Umbilical cord (tissue), 1 donor: ENCODE measurements at regions not wholly inside any gene's neighbourhood (a gene's known extent, or its start where the extent isn't known, plus 50 kb on each side); places are given as distances from the start of the nearest gene placed in this dataset.

ENCODE experiments used
- DNase-seq: peaks from one replicate; pipeline ENCODE4 v3.0.0-alpha.2; 2015; ENCODE audit warnings: low spot score

DNA sequence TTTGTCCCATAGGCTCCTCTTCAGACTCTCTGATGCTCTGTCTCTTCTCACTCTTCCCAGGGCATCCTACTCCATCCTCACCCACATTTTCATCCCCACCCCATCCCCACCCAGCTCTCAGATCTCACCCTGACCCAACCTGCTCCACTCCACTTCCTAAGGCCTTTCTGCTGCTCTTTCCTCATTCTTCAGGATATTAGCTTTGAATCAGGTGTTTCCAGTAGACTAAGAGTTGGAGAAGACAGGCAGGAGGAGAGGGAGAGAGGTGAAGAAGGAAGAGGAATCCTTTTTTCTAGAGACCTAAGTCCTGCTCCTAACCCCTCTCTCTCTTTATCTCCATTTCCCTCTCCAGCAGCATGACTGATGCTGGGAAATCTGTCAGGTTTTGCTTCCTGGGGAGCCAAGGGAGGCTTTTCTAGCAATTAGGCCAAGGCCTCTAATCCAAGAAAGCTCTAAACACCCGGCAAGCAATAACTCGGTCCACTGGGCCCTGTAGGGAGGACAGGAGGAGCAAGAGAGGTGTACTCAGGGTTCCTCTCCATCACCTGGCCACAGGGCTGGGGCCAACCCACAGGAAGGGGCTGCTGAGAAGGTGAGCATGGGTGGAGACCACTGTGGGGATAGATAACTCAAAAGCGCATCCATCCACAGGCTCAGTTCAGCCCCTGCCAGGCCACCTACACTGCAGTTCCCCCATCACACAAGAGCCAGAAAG, 133.3 kb downstream of the TMEM132E start:
- DNase-seq: no peak

DNA sequence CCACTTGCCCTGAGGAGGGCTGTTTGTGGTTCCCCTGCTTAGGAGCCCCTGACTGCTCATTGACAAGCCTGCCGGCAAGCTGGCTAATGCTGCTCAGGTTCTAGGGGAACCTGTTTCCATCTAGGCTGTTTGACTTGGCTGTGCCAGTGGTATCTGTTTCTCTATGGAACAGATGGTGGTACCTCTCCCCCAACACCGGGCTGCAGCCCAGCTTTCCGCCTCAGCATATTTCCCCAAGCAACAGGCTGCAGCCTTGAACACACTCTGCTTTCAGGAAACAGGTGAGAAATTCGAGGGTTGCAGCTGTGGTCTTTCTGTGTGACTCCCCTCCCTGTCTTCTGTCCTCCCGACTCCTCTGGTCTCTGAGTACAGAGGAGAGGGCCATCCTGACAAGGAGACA, 132.3 kb downstream of the TMEM132E start:
- DNase-seq: no peak

DNA sequence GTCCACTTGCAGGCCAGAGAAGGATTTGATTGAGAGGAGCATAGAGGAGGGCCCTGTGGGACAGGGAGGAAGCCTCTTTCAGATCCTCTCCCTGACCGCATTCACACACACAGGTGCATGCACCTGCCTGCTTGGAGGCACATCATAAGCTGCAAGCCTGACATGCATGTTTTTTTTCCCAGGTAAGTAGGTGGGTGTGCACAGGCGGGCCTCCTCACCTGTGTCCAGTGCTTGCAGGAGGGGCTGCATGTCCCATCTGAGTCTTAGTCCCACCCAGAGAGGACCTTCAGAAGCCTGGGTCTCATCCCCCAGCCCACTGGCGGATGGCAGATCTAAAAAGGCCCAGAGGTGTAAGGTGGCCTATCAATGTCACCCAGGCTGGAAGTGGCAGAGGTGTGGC, 130.8 kb downstream of the TMEM132E start:
- DNase-seq: no peak

DNA sequence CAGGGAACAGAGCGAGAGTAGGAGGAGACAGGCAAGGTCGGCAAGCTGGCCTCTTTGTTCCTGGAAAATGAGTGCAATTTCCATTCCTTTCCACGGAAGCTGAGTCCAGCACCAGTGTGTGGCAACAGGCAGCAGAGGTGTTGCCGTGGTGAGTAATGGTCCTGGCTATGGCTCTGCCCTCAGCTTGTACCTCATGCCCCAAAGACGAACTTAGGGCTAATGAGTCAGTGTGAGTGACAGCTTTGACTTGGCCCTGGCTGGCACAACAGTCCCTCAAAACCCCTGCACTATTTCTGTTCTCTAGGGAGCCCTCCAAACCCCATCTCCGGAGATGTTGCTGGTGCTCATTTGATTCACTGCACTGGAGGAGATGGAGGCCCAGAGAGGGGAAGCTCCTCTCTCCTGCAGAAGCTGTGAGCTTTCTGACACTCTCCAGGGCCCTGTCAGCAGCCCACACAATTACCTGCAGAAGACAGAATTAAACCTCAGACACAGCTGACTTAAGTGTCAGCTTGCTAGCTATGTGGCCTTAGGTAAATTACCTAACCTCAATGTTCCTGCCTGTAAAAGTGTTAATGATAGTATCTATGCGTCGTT, 129.9 kb downstream of the TMEM132E start:
- DNase-seq: peak; percentile 8

DNA sequence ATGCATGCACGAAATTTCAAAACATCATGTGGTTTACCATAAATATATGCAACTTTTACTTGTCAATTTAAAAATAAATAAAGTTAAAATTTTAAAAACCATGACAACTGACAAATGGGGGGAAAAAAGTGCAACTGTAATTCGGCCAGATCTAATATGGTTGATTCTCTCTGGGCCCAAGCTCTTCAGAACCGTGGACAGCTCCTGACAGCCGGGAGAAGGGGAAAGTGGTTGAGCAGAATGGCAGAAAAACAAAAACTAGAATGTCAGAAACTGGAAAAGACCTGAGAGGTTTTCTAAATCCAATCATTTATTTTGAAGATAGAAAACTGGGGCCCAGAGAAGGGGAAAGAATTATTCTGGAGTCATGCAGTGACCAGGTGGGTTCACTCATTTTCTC, 126.6 kb downstream of the TMEM132E start:
- peak; percentile 30 for DNase-seq

DNA sequence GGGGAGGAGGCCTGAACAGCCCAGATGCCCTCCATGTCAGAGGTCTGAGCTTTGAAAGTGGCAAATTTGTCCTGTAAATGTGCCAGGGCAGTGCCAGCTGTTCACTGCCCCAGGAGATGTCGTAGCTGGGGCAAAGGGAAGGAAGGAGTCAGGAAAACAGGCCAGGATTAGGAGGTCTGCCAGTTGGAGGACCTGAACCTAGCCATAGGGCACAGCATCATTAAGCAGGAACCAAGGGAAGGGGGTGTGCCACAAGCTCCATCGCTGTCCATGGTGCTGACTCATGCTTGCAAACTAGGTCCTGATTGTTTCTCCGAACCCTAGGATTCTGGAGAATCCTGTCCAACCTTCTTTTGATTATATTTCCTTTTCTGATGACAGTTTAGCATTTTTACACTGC, 124.2 kb downstream of the TMEM132E start:
- DNase-seq: peak; percentile 45

DNA sequence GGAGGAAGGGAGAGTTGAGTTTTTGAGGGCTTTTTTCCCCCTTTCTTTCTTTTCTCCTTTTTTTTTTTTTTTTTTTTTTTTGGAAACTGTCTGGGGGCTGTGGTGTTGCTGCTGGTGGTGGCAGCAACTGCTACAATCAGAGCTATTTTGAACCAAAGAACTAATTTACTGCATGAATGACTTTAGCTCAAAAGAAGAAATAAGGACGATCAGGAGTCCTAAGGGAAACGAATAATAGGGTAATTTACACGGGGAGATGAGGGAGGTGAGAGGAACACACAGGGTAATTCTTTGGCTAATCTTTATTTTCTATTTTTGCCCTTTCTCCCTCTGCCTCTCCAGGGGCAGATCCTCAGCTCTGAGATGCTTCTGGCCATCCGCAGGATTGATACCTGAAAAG, 119.8 kb downstream of the TMEM132E start:
- DNase-seq: no peak

DNA sequence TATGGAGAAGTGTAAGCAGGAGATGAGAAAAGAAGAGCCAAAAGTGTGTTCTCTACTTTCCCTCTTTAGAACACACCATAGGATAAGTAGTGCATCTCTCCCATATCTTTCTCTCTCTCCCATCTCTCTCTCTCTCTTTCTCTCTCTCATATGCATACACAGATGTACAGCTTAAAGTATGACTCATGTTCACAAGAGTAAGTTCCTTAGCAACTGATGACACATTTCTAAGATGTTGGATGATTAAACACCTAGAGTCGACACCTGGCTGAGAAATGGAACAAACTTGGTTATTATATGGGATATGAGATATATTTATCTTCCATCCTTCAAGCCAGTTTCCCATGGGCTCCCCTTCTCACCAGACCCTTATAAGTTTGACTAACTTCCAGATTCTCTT, 113.5 kb downstream of the TMEM132E start:
- no peak for DNase-seq
